ENCODE measurements at regions not wholly inside any gene's neighbourhood (a gene's known extent, or its start where the extent isn't known, plus 50 kb on each side); places are given as distances from the start of the nearest gene placed in this dataset.
"Not testable (repeated sequence)": the region's sequence is repeated elsewhere in the genome, so short reads cannot be mapped to it uniquely, and the experiment has no call there.

- DNase-seq = no peak
These were observed 135.8 kb downstream of the USP31 start for GRCh38 chr16:23013484-23013883.

GRCh38 chr16:23009075-23009474 lies 140.2 kb downstream of the USP31 start:
- DNase-seq = no peak

GRCh38 chr16:23008041-23008440 lies 141.2 kb downstream of the USP31 start:
- DNase-seq = no peak

- DNase-seq = no peak
These were observed 142.9 kb downstream of the USP31 start for GRCh38 chr16:23006380-23006779.

- no peak for DNase-seq
These were observed 143.3 kb downstream of the USP31 start for GRCh38 chr16:23005951-23006350.

- DNase-seq = no peak
These were observed 159.7 kb downstream of the USP31 start for GRCh38 chr16:22989598-22989997.

GRCh38 chr16:22983614-22984013 lies 165.6 kb downstream of the USP31 start:
- no peak for DNase-seq

GRCh38 chr16:22980514-22980913 lies 166.6 kb downstream of the HS3ST2 start:
- not testable (repeated sequence) for DNase-seq

- no peak for DNase-seq
These were observed 165.1 kb downstream of the HS3ST2 start for GRCh38 chr16:22979038-22979437.

- DNase-seq = peak; percentile 6
These were observed 163.3 kb downstream of the HS3ST2 start for GRCh38 chr16:22977294-22977697.

GRCh38 chr16:22973522-22973921 lies 159.6 kb downstream of the HS3ST2 start:
- DNase-seq = no peak

GRCh38 chr16:22971346-22971924 lies 157.5 kb downstream of the HS3ST2 start:
- no peak for DNase-seq

- no peak for DNase-seq
These were observed 156.4 kb downstream of the HS3ST2 start for GRCh38 chr16:22970209-22970865.

- no peak for DNase-seq
These were observed 155.6 kb downstream of the HS3ST2 start for GRCh38 chr16:22969567-22969966.

GRCh38 chr16:22968931-22969330 lies 155.0 kb downstream of the HS3ST2 start:
- no peak for DNase-seq

- DNase-seq = no peak
These were observed 153.6 kb downstream of the HS3ST2 start for GRCh38 chr16:22967521-22968095.
